ENCODE measurements at regions not wholly inside any gene's neighbourhood (a gene's known extent, or its start where the extent isn't known, plus 50 kb on each side); places are given as distances from the start of the nearest gene placed in this dataset.
"Not testable (repeated sequence)": the region's sequence is repeated elsewhere in the genome, so short reads cannot be mapped to it uniquely, and the experiment has no call there.

DNA sequence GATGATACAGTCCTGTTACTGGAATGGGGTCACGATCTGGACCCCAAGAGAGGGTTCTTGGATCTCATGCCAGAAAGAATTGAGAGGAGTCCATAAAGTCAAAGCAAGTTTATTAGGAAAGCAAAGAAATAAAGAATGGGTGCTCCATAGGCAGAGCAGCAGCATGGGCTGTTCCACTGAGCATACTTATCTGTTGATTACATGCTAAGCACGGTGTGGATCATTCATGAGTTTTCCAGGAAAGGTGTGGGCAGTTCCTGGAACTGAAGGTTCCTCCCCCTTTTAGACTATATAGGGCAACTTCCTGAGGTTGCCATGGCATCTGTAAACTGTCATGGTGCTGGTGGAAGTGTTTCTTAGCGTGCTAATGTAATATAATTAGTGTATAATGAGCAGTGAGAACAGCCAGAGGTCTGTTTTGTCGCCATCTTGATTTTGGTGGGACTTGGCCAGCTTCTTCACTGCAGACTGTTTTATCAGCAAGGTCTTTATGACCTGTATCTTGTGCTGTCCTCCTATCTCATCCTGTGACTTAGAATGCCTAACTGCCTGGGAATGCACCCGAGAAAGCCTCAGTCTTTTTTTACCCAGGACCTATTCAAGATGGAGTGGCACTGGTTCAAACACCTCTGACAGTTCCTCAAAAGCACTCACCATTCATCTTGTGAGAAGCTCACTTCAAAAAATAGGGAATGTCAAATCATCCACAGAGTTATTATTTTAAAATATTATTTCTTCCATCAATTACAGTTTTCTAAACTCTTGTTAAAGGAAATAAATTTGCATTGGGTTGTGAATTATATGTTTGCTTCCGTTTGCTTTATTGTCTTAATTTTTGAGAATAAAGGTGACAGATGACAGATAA, 1358.8 kb upstream of the TMEM132C start:
- DNase-seq (ENCODE audit: low read depth), result no peak

DNA sequence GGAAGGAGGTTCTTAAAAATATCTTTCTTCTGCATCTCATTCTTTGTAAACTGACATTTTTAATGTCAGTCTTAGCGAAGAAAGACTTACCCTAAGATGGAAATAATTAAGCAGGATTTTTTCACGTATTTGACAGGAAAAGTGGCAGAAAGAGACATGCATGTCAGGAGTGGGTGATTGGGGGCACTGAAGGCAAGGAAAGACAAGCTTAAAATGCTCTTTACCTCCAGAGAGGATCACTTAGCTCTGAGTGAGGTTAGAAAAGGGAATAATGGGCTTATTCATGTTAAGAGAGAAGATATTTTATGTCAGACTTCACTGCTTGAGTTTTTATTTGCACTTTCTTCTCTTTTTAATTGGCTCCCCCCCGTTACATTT, 1358.2 kb upstream of the TMEM132C start:
- DNase-seq (ENCODE audit: low read depth), result no peak

DNA sequence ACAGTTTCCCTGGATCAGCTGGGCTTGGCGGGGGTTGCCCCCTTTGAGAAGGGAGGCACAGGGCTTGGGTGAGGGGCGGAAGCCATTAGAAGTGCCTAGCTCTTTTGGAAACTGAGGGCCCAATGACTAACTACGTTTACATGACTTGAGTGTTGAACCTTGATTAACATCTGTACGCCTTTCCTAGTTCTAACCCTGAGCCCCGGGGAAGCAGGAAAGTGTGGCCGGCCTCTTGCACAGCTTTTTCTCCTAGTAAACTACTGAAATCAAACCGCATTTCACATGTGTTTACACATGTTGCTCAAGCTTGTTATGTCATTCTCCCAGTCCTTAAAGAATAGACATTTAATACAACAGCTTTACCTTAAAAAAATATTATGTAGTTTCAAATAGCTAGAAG, 1356.4 kb upstream of the TMEM132C start:
- no peak for DNase-seq (ENCODE audit: low read depth)

DNA sequence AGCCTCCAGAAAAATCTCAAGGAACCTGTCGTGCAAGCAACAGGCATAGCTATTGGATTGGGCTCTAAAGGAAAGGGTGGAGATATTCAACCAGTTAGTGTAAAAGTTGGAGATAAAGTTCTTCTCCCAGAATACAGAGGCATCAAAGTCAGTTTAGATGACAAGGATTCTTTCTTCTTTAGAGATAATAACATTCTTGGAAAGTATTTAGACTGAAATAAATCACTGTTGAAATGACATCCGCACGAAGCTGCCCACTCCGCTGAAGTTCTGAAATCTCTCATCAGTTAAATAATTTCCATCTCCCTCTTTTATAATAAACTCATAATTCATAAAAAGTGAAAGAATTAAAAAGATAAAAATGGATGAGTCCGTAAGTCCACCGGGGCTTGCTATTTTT, 1354.9 kb upstream of the TMEM132C start:
- DNase-seq (ENCODE audit: low read depth), result no peak

DNA sequence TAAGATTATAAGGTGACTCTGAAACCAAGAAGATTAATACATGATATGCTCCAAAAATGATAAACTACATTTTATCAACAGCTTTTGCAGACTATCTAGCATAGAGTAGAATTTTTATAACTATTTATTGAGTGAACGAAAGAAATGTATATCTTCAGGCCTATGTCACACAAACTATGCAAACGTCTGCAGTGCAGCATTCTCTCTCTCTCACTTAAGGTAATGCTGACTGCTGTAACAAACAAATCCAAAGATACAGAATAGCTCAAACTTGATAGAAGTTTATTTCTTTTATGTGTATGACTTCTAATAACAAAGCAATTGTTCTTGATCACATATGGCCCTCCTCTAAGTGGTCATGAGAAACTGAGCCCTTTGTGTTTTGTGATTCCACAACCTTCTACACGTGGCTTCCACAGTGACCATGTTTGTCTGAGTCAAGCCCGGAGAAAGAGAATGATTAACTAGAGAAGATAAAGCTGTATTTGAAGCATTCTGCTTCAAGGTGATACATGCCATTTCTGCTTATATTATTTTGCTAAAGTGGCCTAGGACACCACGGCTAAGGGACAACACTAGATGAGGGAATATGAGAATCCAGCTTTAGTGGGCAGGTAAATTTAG, 1352.7 kb upstream of the TMEM132C start:
- DNase-seq (ENCODE audit: low read depth), result no peak

DNA sequence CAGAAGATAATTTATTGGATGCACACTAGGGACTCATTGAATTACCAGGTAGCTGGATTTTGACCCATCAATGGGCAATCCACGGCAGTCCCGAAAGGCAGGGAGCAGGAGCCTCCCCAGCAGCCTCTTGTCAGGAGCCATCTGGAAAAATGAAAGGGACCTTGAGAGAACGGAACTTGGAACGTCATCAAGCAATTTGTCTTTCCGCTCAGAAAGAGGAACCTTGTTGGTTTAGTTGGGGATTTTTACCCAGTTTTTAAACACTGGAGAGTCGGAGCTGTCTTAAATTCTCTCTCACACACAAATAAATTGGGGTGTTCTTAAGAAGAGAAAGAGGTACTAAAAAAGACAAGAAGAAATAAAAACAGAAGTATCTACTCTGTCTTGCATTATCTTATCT, 1351.7 kb upstream of the TMEM132C start:
- DNase-seq (ENCODE audit: low read depth), result no peak

DNA sequence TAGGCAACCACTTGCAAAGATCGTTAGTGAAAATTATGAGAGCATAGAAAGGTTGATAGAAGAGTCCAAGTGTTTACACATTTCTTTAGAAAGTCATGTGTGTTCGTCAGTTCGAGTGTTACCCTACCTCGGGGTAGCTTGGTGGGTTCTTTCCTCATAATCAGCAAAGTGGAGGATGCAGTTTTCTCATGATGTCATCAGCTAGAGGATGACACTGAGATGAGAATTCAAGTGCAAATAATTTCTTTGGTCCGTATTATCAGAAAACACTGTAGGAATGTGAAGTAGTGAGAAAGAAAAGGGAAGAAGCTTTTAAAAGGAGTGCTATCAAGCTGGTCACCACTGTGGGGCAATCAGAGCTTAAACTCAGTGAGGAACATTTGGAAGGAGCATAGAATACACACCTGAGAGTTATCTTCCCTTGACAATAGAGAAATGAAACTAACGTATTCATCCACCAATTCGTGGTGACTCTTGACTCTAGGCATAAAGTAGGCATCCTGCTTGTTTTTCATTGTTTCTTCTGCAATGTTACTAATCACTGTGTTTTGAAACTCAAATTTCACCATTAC, 1340.9 kb upstream of the TMEM132C start:
- DNase-seq (ENCODE audit: low read depth), result no peak

DNA sequence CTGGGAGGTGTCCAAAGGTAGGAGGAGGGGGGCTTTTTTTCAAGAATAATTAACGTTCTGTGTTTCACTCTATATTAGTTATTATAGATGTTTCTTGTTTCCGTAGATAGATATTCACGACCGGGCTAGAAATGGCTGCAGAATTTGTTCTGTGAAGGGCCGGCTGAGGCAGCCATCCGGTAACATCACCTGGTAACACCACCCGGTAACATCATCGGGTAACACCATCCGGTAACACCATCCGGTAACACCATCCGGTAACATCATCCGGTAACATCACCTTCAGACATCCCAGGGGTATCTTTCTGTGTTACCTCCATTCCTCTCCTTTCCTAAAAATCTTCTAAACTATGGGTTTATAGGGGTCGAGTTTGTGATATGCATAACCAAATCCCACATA, 1336.7 kb upstream of the TMEM132C start:
- no peak for DNase-seq (ENCODE audit: low read depth)

DNA sequence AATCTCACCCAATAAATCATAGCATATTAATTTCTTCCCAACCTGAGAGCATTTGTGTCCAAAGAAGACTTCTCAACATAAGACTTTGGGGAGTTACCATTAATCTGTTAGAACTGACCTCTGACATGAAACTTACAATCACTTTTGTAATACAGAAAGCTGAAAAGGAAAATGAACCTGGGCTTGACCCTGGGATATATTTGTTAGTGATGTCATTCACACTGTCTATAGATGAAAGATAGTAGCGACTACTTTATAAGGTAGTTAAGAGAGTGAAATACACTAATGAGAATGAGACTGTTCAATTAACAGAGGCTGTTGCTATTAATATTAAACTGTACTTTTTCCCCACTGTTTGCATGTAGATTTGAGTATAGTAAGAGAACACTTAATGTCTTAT, 1334.8 kb upstream of the TMEM132C start:
- DNase-seq (ENCODE audit: low read depth), result no peak

DNA sequence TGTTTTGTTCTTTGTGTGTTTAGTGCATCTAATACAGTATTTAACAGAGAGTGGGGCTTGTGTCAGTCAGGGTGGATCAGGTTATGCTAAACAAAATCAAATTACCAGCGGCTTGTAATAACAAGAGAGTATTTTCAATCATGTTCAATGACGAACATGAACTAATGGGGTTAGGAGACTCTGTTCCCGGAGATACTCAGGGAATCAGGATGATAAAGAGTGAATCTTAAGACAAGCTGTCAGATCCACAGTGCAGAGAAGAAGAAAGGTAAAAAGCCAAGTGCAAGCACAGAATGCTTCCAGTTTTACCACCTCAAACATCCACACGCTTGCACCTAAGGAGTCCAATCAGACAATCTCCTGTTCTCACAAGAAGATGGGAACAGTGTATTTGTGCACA, 1331.5 kb upstream of the TMEM132C start:
- DNase-seq (ENCODE audit: low read depth), result no peak

DNA sequence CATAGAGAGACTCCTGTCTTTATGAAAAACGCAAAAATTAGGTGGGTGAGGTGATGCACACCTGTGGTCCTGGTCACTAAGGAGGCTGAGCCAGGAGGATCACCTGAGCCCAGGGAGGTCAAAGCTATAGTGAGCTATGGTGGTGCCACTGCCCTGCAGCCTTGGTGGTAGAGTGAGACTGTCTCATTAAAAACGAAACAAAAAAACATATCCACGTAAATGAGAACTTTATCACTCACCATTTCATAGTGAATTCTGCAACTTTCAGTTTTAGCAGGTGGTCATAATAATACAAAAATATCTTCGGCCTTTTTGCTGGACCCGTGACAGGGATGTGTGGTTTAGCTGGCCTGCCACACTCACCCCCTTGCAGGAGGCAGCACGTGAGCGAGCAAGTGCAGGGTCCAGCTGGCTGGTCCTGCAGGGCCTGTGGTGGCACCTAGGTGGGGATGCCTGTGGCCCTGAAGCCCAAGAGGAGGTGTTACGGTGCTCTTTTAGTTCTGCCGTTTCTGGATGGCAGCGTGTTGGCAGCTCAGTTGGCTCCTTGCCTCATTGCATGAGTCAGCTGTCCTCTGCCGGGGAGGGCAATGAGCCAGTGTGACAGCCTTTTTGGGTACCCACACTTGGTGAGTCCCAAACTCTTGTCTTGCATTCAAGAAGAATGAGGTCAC, 1330.7 kb upstream of the TMEM132C start:
- DNase-seq (ENCODE audit: low read depth), result no peak

DNA sequence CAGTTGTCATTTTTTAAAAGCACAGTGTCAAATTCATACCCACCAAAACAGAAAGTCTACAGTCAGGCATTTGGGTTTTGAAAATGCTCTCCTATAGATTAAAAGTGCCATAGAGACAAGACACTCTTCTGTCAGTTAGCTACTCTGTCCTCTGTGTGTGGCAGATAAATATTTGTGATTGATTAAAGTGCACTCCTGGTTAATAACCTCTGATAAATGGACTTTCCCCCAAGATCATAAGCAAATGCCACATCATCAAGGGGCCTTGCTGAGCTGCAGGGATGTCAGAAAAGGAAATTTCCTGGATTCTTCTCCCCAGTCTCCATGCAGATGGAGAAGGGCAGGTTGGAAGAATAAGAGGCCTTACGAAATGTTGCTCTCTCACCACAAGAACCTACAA, 1329.5 kb upstream of the TMEM132C start:
- no peak for DNase-seq (ENCODE audit: low read depth)

DNA sequence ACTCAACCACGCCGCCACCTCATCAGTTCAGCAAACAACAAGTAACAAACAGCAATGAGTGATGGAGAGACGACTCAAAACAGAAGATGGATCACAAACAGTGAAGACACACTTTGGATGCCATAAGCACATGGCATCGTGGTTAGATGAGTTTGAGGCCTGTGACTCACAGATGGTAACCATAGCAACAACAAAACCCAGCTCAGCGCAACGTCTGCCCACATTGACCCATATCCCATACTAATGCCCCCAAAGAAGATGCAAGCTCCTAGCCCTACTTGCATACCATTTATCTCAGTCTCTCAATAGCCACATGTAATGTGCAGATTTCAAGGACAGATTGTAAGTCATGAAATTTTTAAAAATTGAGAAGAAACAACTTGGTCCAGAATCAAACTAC, 1322.3 kb upstream of the TMEM132C start:
- no peak for DNase-seq (ENCODE audit: low read depth)

DNA sequence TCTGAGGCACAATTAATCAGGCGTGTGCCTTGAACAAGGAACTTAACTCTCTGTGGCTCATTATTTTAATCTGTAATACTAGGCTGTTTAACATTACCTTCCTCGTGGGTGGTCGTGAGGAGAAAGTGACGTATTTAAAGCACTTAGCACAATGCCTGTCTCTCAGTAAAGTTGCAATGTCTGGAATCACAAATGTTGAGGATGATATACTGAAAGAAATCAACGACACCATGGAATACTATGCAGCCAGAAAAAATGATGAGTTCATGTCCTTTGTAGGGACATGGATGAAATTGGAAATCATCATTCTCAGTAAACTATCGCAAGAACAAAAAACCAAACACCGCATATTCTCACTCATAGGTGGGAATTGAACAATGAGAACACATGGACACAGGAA, 1320.0 kb upstream of the TMEM132C start:
- DNase-seq (ENCODE audit: low read depth), result not testable (repeated sequence)

DNA sequence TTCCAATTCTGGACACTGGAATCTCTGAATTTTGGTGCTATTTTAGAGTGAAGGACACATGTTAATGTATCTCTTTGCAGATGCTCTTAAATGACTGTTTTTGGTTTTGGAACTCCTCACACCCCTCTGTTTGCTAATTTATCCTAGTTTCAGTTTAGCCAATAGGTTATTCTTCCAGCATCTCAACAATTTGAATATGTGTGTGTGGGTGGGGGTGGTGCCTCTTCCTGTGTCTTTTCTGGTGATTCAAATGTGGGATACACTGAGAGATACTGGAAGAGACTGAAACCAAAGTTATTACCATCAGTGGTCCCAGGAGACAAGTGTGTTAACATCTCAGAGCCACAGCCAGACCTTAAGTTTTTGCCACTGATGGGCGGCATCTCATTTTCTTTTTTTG, 1317.4 kb upstream of the TMEM132C start:
- no peak for DNase-seq (ENCODE audit: low read depth)

DNA sequence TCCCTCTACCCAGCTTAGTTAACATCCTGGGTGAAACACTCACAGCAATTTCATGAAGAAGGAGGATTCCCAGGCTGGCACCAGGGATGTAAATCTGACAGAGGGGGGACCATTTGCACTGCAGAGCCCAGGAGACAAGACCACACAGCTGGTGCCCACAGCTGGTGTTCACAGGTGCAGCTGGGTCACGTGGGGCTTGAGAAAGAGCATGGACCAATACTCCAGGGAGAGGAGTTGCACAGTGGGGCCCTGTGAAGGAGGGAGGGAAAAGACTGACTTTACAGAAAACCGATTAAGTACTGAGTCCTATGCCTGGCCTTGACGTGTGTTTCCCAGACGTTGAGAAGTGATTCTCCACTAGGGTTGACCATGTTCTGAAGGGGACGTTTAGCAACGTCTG, 1316.7 kb upstream of the TMEM132C start:
- no peak for DNase-seq (ENCODE audit: low read depth)

DNA sequence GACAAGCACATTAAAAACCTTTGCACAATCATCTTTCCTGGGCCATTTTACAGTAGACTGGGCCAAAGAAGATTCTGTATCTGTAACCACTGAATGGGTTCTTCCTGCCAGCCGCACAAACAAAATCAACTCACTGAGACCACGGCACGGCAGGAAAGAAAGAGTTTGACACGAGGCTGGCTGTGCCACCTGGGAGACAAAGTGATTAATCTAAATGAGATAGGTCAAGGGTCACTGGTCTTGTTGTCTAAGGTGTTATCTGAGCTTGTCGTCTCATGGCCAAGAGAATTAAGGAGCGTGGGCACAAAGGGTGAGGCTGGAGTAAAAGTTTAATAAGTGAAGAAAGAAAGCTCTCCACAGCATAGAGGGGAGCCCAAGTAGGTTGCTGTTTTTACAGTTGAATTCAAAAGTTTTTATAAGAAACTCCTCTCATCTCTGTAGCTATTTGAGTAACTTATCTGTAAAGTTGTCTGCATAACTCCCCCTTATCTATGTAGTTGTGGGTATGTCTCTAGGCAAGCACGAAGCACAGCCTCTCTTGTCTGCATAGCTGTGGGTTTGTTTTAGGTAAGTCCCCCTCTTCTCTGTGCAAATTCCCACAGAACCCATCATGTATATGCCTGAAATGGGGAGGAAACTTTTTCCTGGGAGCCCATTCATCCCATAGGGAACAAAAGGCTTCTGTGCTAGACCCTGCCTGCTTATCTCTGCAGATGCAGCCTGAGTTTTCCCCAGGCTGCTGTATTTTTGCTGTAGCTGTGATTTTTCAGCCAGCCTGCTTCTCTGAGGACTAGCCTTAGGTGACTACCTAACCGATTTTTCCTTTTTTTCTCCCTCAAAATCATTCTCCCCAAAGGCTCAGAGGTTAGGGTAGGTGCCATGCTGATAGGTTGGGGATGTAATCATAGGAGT, 1314.6 kb upstream of the TMEM132C start:
- DNase-seq (ENCODE audit: low read depth), result no peak

DNA sequence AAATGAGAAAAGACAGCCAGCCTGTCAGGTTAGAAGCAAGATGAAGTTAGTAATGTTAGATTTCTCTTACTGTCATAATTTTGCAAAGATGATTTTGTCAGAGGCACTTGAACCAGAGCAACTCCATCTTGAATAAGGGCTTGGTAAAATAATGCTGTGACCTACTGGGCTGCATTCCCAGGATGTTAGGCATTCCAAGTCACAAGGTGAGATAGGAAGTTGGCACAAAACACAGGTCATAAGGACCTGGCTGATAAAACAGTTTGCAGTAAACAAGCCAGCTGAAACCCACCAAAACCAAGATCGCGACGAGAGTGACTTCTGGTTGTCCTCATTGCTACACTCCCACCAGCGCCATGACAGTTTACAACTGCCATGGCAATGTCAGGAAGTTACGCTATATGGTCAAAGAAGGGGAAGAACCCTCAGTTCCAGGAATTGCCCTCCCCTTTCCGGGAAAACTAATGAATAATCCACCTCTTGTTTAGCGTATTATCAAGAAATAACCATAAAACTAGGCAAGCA, 1313.5 kb upstream of the TMEM132C start:
- DNase-seq (ENCODE audit: low read depth), result no peak

DNA sequence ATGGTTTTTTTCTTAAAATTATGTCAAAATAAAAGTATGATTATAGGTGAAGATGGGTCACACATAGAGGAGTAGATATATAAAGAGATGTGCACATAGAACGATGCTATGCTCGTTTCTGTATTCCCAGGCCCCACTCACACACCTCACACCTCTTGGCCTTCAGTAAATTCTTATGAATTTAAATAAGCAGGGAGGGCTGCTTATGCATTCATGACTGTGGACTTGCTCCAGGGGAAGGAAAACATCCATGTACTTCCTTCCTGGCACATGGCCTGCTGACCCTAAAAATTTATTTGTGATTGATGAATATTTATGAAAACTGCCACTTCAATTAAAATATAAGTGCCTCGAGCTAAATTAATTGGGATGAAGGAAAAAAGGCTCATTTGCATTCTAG, 1306.7 kb upstream of the TMEM132C start:
- DNase-seq (ENCODE audit: low read depth), result no peak

DNA sequence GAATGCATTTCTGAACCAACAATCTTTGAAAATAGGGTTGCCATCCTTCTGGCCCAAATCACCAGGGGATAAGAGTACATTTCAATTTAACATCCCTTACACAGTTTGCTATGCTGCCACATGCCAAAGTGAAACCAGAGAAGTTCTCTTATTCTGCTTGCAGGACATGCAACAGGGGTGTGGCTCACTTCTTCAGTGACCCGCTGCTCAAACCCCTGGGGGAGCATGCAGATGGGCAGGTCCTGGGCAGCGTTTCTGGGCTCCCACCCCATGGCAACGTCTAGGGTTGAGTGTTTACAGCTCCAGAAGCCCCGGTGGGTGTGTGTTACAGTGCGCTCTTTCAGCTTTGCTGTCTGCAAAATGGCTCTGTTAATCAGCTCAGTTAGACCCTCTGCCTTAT, 1306.3 kb upstream of the TMEM132C start:
- no peak for DNase-seq (ENCODE audit: low read depth)

DNA sequence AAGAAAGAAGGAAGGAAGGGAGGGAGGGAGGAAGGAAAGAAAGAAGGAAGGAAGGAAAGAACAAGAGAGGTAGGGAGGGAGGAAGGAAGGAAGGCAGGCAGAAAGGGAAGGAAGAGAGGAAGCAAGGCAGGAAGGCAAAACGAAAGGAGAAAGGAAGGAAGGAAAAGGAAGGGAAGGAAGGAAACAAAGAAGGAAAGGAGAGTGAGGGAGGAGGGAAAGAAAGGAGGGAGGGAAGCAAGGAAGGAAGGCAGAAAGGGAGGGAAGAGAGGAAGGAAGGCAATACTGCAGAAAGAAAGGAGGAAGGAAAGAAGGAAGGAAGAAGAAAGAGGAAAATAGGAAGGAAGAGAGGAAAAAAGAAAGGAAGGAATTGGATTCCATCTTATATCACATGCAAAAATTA, 1303.1 kb upstream of the TMEM132C start:
- DNase-seq (ENCODE audit: low read depth), result no peak

DNA sequence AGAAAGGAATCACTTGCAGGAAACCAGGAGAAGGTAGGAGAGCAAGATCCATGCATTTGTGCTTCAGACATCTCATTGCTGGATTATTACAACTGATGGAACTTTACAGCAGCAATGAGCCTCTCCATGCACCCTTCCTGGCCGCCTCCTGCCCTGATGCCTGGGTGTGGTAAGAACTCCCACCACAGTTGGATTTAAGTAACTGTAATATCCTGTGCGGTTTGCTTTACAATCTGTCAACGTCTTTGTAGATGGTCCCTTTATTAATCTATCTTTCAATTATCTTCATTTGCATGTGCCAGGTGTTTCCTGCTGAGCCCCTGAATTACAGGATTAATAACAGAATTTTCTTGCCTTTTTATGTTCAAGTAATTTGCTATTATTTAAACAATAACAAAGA, 1300.5 kb upstream of the TMEM132C start:
- no peak for DNase-seq (ENCODE audit: low read depth)

Measured in activated T-cell treated with anti-CD3 and anti-CD28 coated beads for 1 hour (primary cell).